ENCODE measurements at regions not wholly inside any gene's neighbourhood (a gene's known extent, or its start where the extent isn't known, plus 50 kb on each side); places are given as distances from the start of the nearest gene placed in this dataset.

- TF ChIP-seq SUZ12 (IDR thresholded peaks at IDR 0.05; ENCODE audit: extremely low read depth, insufficient read depth, insufficient read length) (no peak), ZNF274 (IDR thresholded peaks at IDR 0.05; ENCODE audit: low read depth, low read length) (no peak)
Measured at GRCh38 chr3:187450431-187451190, 82.4 kb downstream of the RTP4 start.

All from NT2/D1 (cell line).